Stimulated activated naive CD8-positive, alpha-beta T cell treated with anti-CD3 and anti-CD28 coated beads, Interleukin-15, amount 100 ng/mL, for 72 hours (primary cell): ENCODE measurements at regions not wholly inside any gene's neighbourhood (a gene's known extent, or its start where the extent isn't known, plus 50 kb on each side); places are given as distances from the start of the nearest gene placed in this dataset.
"Not testable (repeated sequence)": the region's sequence is repeated elsewhere in the genome, so short reads cannot be mapped to it uniquely, and the experiment has no call there.

Experiments
- ATAC-seq: fragments of 150-1000 bp; cut with Tn5 transposase; 2 replicates; pipeline ENCODE4 v1.10.0; 2021; ENCODE audit warnings: mild to moderate bottlenecking, moderate library complexity
- DNase-seq, 2 donors: peaks; one replicate each; pipeline ENCODE4 v3.0.0; 2021 to 2022
- H3K27ac Mint-ChIP-seq, 2 donors: one replicate each; pipeline ENCODE4 v1.8.0; 2022; ENCODE audit warnings: mild to moderate bottlenecking in 2 of 2, mixed read lengths in 2 of 2, moderate library complexity in 2 of 2
- H3K27me3 Mint-ChIP-seq: one replicate; pipeline ENCODE4 v1.8.0; 2022; ENCODE audit warnings: mixed read lengths
- H3K4me1 Mint-ChIP-seq: one replicate; pipeline ENCODE4 v1.8.0; 2022; ENCODE audit warnings: mild to moderate bottlenecking, mixed read lengths
- H3K4me3 Mint-ChIP-seq, 2 donors: one replicate each; pipeline ENCODE4 v1.8.0; 2022; ENCODE audit warnings: mild to moderate bottlenecking in 2 of 2, mixed read lengths in 2 of 2, moderate library complexity in 1 of 2
- H3K9me3 Mint-ChIP-seq, 2 donors: one replicate each; pipeline ENCODE4 v1.8.0; 2022; ENCODE audit warnings: mixed read lengths in 2 of 2

DNA sequence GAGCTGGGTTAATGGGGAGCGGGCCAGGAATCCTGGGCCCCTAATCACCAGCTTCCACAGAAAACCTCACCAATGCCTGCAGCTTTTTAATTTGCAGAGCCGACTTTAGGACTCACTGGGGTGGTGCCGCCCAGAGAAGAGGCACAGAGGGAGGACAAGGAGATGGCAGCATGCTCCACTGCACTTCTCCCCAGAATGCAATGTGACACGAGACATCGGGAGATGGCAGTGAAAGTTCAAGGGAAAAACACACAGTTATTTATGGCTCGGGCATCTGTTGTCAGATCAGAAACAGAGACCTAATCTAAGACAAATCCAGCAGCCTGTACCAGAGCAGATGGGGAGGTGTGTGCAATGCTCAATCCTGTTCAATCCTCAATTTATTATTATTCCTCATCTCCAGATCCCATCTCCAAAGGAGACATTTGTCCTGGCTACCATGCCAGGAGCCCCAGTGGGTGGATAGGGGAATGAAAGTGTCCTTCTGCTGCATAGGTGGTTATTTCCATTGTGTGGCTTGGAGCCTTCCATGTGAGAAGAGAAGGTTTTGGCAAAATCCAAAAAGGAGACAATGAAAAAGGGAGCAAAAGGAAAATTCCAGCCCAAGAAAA lies 250.0 kb downstream of the NXPE2 start:
- ATAC-seq = no peak
- no peak overlapping the region for H3K27ac Mint-ChIP-seq

DNA sequence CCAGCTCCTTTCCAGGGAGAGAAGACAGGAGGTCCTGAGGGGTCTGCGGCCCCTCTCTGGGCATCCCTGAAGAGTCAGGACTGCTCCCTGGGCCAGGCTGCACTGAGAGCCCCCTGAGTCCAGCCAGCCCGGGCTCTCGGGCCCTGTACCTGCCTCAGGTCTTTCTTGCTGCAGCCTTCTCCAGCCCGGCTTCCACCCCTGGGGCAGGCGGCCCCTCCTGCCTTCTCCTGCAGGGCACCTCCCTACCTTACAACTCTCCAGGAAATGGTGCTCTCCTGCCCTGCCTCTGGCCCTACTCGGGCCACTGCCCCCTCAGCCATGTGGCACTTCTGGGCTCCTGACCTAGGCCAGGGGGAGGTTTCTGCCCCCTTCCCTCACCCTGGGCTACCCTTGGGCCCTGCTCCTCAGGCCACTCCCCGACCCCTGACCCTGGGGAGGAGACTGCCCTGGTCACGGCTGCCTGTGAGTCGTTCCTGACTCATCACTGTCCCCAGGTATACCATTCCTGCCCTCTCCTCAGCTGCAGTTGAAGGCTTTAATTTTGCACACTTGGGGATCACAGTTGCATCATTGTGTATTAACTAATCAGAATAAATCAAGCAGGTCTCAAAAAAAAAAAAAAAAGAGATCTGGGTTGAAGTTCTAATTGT lies 251.1 kb downstream of the NXPE2 start:
- no peaks in the 10 kb centered on the region for H3K4me1 Mint-ChIP-seq
- DNase-seq = no peak
- H3K4me3 Mint-ChIP-seq = no peak overlapping the region
- H3K27ac Mint-ChIP-seq = no peak overlapping the region
- ATAC-seq = no peak
- no peaks in the 10 kb centered on the region for H3K27me3 Mint-ChIP-seq
- H3K9me3 Mint-ChIP-seq = peaks cover 5 to 23% of the 10 kb centered on the region in 2 donors

More for the DNA sequence above, 250.0 kb downstream of the NXPE2 start:
- H3K4me3 Mint-ChIP-seq = no peak overlapping the region
- no peaks in the 10 kb centered on the region for H3K27me3 Mint-ChIP-seq
- no peak for DNase-seq
- no peaks in the 10 kb centered on the region for H3K4me1 Mint-ChIP-seq
- peaks cover 5 to 23% of the 10 kb centered on the region in 2 donors for H3K9me3 Mint-ChIP-seq

- Mint-ChIP-seq H3K27me3 (no peaks in the 10 kb centered on the region), H3K9me3 (peaks cover 8 to 18% of the 10 kb centered on the region in 2 donors), H3K27ac (no peak overlapping the region), H3K4me3 (no peak overlapping the region), H3K4me1 (no peaks in the 10 kb centered on the region)
- DNase-seq = no peak
- no peak for ATAC-seq
Measured at GRCh38 chr11:114938799-114939198, 260.5 kb downstream of the NXPE2 start.

DNA sequence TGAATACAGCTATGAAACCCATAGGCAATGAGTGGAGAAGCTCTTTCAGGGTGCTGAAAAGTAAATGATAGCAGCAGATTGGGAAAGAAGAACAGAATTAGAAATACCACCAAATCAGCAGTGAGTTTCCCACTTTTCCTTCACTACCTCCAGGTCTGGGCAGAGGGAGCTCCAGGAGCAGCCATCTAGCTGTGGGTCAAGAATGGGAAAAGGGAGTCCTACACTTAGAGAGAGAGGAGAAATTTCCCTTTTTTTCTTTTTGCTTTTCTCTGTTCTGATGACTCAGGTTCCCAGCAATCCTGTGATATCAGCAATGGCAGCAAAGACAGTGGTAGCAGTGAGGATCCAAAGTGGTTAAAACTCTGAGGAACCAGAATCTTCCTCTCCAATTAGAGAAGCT lies 263.9 kb downstream of the NXPE2 start:
- Mint-ChIP-seq H3K4me3 (no peak overlapping the region), H3K9me3 (peaks cover 13 to 18% of the 10 kb centered on the region in 2 donors), H3K27ac (no peak overlapping the region), H3K4me1 (no peaks in the 10 kb centered on the region), H3K27me3 (no peaks in the 10 kb centered on the region)
- no peak for ATAC-seq
- DNase-seq = no peak

- Mint-ChIP-seq H3K27ac (no peak overlapping the region), H3K4me1 (no peaks in the 10 kb centered on the region), H3K4me3 (no peak overlapping the region), H3K9me3 (peaks cover under 1 to 16% of the 10 kb centered on the region in 2 donors), H3K27me3 (peaks cover 11% of the 10 kb centered on the region)
- ATAC-seq = no peak
- DNase-seq = no peak
Measured at GRCh38 chr11:114949614-114950351, 271.5 kb downstream of the NXPE2 start.

- no peak for ATAC-seq
- no peak for DNase-seq
- peaks cover 29% of the 10 kb centered on the region for H3K27me3 Mint-ChIP-seq
- no peak overlapping the region for H3K4me3 Mint-ChIP-seq
- no peaks in the 10 kb centered on the region for H3K4me1 Mint-ChIP-seq
- no peak overlapping the region for H3K27ac Mint-ChIP-seq
- H3K9me3 Mint-ChIP-seq = peaks cover 3 to 16% of the 10 kb centered on the region in 2 donors
Measured at GRCh38 chr11:114953039-114953438, 274.7 kb downstream of the NXPE2 start.

- Mint-ChIP-seq H3K4me3 (no peak overlapping the region), H3K9me3 (peaks cover 0 to 3% of the 10 kb centered on the region in 2 donors), H3K27me3 (peaks cover 20% of the 10 kb centered on the region), H3K4me1 (no peaks in the 10 kb centered on the region), H3K27ac (no peak overlapping the region)
- no peak for DNase-seq
- ATAC-seq = no peak
Measured at GRCh38 chr11:114955923-114956322, 277.6 kb downstream of the NXPE2 start.

- Mint-ChIP-seq H3K27me3 (peaks cover 20% of the 10 kb centered on the region), H3K4me3 (no peak overlapping the region), H3K4me1 (no peaks in the 10 kb centered on the region), H3K9me3 (peaks cover 0 to 3% of the 10 kb centered on the region in 2 donors), H3K27ac (no peak overlapping the region)
- ATAC-seq (no peak), DNase-seq (no peak)
Measured at GRCh38 chr11:114956566-114956965, 278.2 kb downstream of the NXPE2 start.

DNA sequence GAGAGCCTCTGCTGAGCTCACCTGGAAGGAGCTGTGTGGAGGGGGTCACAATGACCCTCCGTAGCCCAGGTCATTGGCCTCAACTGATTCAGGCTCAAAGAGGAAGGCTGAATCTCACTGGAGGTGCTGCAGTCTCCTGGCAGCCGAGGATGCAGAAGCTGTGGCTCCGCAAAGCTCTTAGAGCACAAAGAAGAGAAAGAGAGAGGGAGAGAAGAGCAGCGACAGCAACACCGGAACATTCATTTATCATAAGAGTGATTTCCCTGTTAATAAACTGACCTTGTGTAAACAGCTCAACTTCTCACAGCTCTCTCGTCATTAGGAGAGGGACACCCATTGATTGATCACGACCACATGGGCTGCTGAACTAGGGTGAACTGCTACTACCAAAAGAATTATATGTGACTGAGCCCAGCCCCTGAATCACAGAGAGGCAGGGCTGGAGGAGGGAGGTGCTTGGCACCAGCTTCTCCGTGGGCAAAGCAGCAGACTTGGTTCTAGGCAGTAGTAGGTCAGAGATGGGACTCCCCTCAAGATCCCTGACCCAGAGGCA lies 281.7 kb downstream of the NXPE2 start:
- H3K4me3 Mint-ChIP-seq = no peak overlapping the region
- DNase-seq (no peak), ATAC-seq (no peak)
- no peaks in the 10 kb centered on the region for H3K4me1 Mint-ChIP-seq
- H3K9me3 Mint-ChIP-seq = peaks cover 0 to 8% of the 10 kb centered on the region in 2 donors
- no peak overlapping the region for H3K27ac Mint-ChIP-seq
- peaks cover 20% of the 10 kb centered on the region for H3K27me3 Mint-ChIP-seq

DNA sequence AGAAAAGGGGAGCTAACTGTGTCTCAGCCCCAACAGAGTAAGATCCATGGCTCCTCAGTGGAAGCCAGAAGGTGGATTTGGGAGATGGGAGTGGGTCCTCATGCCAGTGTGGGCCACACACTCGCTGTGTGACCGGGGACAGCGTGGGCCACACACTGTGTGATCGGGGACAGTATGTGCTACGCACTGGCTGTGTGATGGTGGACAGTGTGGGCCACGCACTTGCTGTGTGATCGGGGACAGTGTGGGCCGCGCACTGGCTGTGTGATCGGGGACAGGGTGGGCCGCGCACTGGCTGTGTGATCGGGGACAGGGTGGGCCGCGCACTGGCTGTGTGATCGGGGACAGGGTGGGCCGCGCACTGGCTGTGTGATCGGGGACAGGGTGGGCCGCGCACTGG lies 282.5 kb downstream of the NXPE2 start:
- DNase-seq, H3K4me3 Mint-ChIP-seq, ATAC-seq, H3K27ac Mint-ChIP-seq, H3K9me3 Mint-ChIP-seq, H3K4me1 Mint-ChIP-seq: not testable (repeated sequence)
- H3K27me3 Mint-ChIP-seq = peaks cover 20% of the 10 kb centered on the region

DNA sequence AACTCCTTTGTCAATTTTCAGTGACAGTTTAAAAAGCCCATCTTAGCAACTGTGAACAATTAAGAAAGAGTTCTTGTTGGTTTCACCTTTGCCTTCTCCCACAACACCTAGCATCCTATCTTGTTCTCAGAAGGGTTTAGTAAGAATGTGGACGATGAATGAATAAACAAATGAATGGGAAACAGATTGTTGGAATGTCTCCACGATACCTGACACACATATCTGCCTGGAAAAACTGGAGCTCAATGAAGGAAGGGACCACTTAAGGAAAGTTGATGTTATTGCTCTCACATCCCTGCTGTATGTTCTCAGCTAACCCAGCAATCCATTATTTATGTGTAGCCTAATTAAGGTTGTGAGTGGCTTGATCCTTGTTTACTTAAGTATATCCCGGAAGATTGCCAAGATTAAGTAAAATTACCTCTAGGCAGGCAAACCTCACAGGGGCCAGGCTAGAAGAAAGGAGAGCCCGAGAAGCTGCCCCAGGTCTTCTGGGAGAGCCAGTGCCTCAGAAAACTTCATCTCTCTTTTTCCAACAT lies 286.4 kb downstream of the NXPE2 start:
- no peak for ATAC-seq
- no peaks in the 10 kb centered on the region for H3K4me1 Mint-ChIP-seq
- peaks cover 5 to 8% of the 10 kb centered on the region in 2 donors for H3K9me3 Mint-ChIP-seq
- H3K27me3 Mint-ChIP-seq = no peaks in the 10 kb centered on the region
- no peak for DNase-seq
- H3K27ac Mint-ChIP-seq = no peak overlapping the region
- H3K4me3 Mint-ChIP-seq = no peak overlapping the region

DNA sequence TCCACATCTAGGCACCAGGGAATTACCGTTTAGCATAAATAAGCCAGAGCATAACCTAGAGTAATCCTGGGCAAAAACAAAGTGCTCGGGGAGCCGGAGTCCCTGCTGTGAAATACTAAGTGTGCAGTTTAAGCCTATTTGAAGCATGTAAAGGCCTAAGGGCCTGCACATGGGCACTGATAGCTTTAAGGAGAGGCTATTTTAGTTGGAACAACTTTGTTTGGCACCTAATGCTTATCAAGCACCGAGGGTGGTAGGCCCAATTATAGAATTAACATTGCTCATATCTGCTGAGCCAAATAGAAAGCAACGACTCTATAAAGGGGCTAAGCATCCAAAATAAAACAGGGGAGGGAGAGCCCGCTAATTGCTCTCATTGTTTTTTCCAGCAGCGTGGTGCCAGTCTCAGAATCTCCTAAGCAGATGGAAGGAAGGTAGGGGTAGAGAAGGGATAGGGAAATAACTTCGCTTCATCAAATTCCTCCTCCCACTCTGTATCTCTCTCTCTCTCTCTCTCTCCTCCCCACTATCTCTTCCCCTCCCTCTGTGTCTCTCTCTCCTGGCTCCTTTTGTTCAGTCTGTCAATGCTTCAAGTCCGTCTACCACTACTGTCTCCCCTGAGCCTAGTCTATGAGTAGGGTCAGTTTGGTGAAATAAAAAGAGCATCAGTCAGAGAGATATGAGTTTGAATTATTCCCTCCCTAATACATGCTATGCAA lies 292.8 kb downstream of the NXPE2 start:
- no peak overlapping the region for H3K27ac Mint-ChIP-seq
- no peak for DNase-seq
- no peak for ATAC-seq
- H3K4me3 Mint-ChIP-seq = no peak overlapping the region
- H3K27me3 Mint-ChIP-seq = no peaks in the 10 kb centered on the region
- peaks cover 0 to 8% of the 10 kb centered on the region in 2 donors for H3K9me3 Mint-ChIP-seq
- H3K4me1 Mint-ChIP-seq = no peaks in the 10 kb centered on the region

DNA sequence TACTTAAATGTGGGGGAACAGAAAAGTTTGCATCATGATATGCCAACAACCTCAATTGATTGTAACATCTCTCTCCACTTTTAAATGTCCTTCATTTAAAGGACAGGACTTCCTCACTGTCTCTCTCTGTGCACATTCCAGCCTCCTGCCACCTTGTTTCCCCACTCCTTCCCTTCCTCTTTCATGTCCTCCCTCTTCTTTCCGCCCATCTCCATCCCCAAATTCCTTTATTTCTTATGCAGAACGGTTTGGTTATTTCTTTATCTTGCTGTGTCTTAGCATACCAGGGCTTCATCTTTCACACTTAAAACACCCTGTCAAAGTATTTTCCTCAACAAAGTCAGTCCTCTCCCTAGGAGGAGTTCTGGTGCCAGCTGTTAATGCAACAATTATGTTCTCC lies 293.8 kb downstream of the NXPE2 start:
- ATAC-seq = no peak
- Mint-ChIP-seq H3K27me3 (no peaks in the 10 kb centered on the region), H3K27ac (no peak overlapping the region), H3K4me1 (no peaks in the 10 kb centered on the region), H3K9me3 (peaks cover 0 to 8% of the 10 kb centered on the region in 2 donors), H3K4me3 (no peak overlapping the region)
- no peak for DNase-seq

GRCh38 chr11:114977651-114978050 lies 299.3 kb downstream of the NXPE2 start:
- DNase-seq = no peak

GRCh38 chr11:114982141-114982540 lies 303.8 kb downstream of the NXPE2 start:
- Mint-ChIP-seq H3K27ac (no peak overlapping the region), H3K27me3 (no peaks in the 10 kb centered on the region), H3K4me1 (no peaks in the 10 kb centered on the region), H3K9me3 (no peaks in the 10 kb centered on the region), H3K4me3 (no peak overlapping the region)
- ATAC-seq (no peak), DNase-seq (no peak)

More at GRCh38 chr11:114977651-114978050, 299.3 kb downstream of the NXPE2 start:
- ATAC-seq = no peak
- no peaks in the 10 kb centered on the region for H3K27me3 Mint-ChIP-seq
- H3K27ac Mint-ChIP-seq = no peak overlapping the region
- no peak overlapping the region for H3K4me3 Mint-ChIP-seq
- H3K4me1 Mint-ChIP-seq = no peaks in the 10 kb centered on the region
- H3K9me3 Mint-ChIP-seq = no peaks in the 10 kb centered on the region
